ENCODE measurements at regions not wholly inside any gene's neighbourhood (a gene's known extent, or its start where the extent isn't known, plus 50 kb on each side); places are given as distances from the start of the nearest gene placed in this dataset.

- Histone ChIP-seq H3K27ac (ENCODE audit: control insufficient read depth, insufficient read depth) (no peak overlapping the region), H3K4me2 (ENCODE audit: control insufficient read depth, insufficient read depth) (no peak overlapping the region), H3K9me3 (replicated peaks; ENCODE audit: control insufficient read depth, insufficient read depth, low read length) (peaks cover 3% of the 10 kb centered on the region; the same call in 2 of the 3 replicates), H4K20me1 (ENCODE audit: control insufficient read depth, insufficient read depth) (no peaks in the 10 kb centered on the region), H3K79me2 (ENCODE audit: control insufficient read depth, insufficient read depth, low read length) (no peaks in the 10 kb centered on the region), H3K36me3 (ENCODE audit: control insufficient read depth in 2 of 2, insufficient read depth in 2 of 2, low read length in 1 of 2) (no peaks in the 10 kb centered on the region), H3K4me3 (no peak overlapping the region), H3K9ac (ENCODE audit: control insufficient read depth, insufficient read depth, low read length) (no peak overlapping the region), H3K27me3 (replicated peaks in 1 of 2; ENCODE audit: control insufficient read depth in 2 of 2, insufficient read depth in 2 of 2, low read length in 1 of 2) (no peaks in the 10 kb centered on the region), H3K4me1 (ENCODE audit: control insufficient read depth, insufficient read depth, low read length) (no peaks in the 10 kb centered on the region), H2AFZ (ENCODE audit: control insufficient read depth, low read depth, low read length) (no peak overlapping the region)
- no peak for FAIRE-seq
- POLR2A ChIA-PET: no interaction called here
- RAD21 ChIA-PET (ENCODE audit: unreplicated experiment): no interaction called here
- SMC1A ChIA-PET (ENCODE audit: uncharacterized antibody, unreplicated experiment): no interaction called here
- no peak for TF ChIP-seq HDAC6 (IDR thresholded peaks at IDR 0.05; ENCODE audit: unreplicated experiment)
- TF ChIP-seq IKZF1 (conservative IDR thresholded peaks at IDR 0.05): peak; percentile 31; the same call in 1 of the 2 replicates
- no peak for TF ChIP-seq NBN (IDR thresholded peaks at IDR 0.05)
- no peak for TF ChIP-seq ZBTB4 (CRISPR knock-in tag; IDR thresholded peaks at IDR 0.05)
- peak; percentile 86 for TF ChIP-seq SPI1 (IDR thresholded peaks at IDR 0.05; ENCODE audit: borderline replicate concordance, insufficient read depth, low read depth, low read length)
- TF ChIP-seq IKZF2 (IDR thresholded peaks at IDR 0.05): peak in 1 of 2 experiments; percentile 45; a peak in 2 of 4 replicates
- TF ChIP-seq TCF3 (IDR thresholded peaks at IDR 0.05; ENCODE audit: borderline replicate concordance, insufficient read depth, low read depth, low read length): no peak
- peak; percentile 41; the same call in 1 of the 2 replicates for TF ChIP-seq EED (IDR thresholded peaks at IDR 0.05; ENCODE audit: low read depth)
- TF ChIP-seq E2F4 (IDR thresholded peaks at IDR 0.05; ENCODE audit: low read depth, low read length): no peak
- no peak for TF ChIP-seq NFYB (IDR thresholded peaks at IDR 0.05; ENCODE audit: insufficient read depth, low read depth, low read length)
- no peak for TF ChIP-seq ZNF622 (IDR thresholded peaks at IDR 0.05)
- no peak for TF ChIP-seq MYB (IDR thresholded peaks at IDR 0.05; ENCODE audit: borderline replicate concordance, low read depth, low read length)
- TF ChIP-seq JUNB (IDR thresholded peaks at IDR 0.05): no peak
- no peak for TF ChIP-seq EZH2 (IDR thresholded peaks at IDR 0.05; ENCODE audit: borderline replicate concordance, control insufficient read depth, low read depth, low read length)
- TF ChIP-seq BHLHE40 (IDR thresholded peaks at IDR 0.05; ENCODE audit: borderline replicate concordance in 1 of 2, low read depth in 2 of 2, low read length in 1 of 2): peak in 1 of 2 experiments; percentile 42; a peak in 1 of 4 replicates
- TF ChIP-seq EP300 (IDR thresholded peaks at IDR 0.05; ENCODE audit: borderline replicate concordance in 1 of 2, control insufficient read depth in 1 of 2, low read depth in 2 of 2, low read length in 2 of 2): no peak
- TF ChIP-seq SKIL (IDR thresholded peaks at IDR 0.05; ENCODE audit: low read depth, poor library complexity, severe bottlenecking): no peak
- TF ChIP-seq YBX1 (IDR thresholded peaks at IDR 0.05): no peak
- CTCF ChIA-PET: no interaction called here
- intact Hi-C loops (cut with micrococcal nuclease; ENCODE audit: unreplicated experiment) (no loop called here), in situ Hi-C loops (cut with MboI) (no loop called here)
- WGBS (ENCODE audit: insufficient coverage, insufficient replicate concordance, low lambda C conversion rate, missing lambda C conversion rate): 34% methylated on average over 5 of the region's 5 CpGs
- no TSS peak for BruUV-seq (replicated peaks)
- DNase-seq (ENCODE audit: low read depth, low spot score): peak; percentile 19
- ATAC-seq: peak; percentile 56
These were observed 187.7 kb downstream of the ENC1 start for GRCh38 chr5:74452856-74453255.
